ENCODE measurements at regions not wholly inside any gene's neighbourhood (a gene's known extent, or its start where the extent isn't known, plus 50 kb on each side); places are given as distances from the start of the nearest gene placed in this dataset.
"Not testable (repeated sequence)": the region's sequence is repeated elsewhere in the genome, so short reads cannot be mapped to it uniquely, and the experiment has no call there.

DNA sequence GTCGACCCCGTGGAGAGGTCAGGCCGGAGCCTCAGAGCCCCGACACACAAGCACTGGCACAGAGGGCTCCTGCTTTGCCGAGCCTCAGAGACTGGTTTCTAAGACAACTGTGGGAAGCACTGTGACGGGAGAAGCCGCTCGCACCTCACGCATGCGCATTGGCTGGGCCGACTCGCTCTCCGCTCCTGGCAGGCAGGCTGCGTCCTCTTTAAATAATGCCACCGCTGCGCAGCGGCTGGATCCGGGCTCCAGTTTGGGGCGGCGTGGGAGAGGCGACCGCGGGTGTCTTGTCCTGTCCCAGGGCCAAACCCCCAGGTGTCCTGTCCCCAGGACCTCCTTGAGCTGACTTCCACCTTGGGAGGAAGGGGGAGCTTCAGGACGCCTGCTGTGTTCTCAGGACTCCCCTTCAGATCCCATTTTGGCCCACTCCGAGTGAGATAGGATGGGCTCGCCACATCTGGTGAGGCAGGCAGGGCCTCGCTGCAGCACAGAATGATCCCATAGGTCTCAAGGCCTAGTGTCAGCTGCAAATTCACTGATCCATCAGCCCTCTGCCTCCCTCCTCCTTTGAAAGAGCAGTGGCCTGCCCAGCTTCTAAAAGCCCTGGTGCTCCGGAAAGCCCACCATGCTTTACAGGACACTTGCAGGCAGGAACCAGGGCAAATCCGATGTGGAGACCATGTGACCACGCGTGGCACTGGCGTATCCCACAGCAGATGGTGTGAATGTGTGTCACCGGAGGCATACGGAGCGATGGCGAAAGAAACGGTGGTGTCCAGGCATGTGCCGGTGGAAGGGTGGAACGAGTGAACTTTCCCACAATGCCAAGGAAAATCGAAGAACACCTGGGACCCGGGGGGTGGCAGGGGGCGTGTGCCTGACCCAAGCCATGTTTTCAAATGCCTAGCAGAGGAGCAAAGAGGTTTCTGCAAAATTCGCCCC is 169.3 kb upstream of the ZNF337 start:
- DNase-seq (ENCODE audit: low read depth, low spot score) = no peak

DNA sequence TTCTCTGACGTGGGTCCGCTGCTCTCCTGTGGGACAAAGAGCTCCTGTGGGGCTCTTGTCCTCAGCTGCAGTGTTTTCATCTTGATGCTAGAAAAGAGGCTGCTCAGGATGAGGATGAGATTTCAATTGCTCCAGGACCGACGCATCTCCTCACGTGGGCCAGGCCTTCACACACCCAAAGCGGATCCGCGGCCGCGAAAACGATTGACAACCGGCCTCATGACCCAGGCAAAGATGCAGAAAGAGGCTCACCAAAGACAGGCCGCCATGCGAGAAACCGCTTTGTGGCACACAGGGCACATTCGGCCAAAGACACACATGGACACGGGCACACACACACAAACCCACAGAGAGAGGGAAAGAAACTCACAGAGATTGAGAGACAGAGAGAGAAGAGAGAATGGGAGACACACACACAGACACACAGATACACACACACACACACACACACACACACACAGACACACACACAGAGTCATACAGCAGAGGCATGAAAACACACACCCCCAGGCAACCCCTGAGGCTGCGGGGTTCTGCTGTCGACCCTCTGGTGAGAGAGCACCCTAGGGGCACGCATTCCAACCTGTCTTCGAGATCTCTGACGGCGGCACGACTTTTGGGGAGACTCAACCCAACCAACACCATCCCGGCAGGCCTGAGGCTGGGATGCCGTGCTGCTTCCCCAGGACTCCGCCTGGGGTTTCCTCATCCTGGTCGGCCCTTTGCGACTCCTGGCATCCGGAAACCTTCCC is 168.5 kb upstream of the ZNF337 start:
- DNase-seq (ENCODE audit: low read depth, low spot score) = not testable (repeated sequence)

DNA sequence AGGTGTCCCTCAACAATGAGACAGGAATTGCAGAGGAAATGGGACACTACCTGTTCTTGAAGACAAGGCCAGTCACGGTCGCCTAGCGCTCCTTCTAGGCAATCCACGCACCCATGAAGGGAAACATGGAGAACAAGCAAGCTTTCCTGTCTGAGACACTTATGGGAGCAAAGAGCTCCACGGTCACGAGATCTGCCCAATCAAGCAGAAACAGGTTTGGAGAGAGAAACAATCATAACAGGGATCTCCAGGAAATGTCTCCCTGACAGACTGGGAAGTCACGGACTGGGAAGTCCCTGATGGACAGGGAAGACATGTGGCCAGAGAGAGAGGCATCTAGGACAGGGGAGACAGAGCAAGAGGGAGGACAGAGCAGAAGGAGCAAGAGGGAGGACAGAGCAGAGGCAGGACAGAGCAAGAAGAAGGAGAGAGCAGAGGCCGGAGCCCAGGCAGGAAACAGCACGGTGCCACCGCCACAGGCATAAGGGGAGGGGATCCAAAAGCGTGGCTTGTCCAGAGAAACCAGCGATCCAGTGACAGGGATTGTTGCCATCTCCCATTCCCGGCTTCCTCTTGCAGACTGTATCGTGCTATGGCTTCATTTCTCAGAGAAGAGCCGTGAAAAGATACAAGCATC is 167.8 kb upstream of the ZNF337 start:
- no peak for DNase-seq (ENCODE audit: low read depth, low spot score)

DNA sequence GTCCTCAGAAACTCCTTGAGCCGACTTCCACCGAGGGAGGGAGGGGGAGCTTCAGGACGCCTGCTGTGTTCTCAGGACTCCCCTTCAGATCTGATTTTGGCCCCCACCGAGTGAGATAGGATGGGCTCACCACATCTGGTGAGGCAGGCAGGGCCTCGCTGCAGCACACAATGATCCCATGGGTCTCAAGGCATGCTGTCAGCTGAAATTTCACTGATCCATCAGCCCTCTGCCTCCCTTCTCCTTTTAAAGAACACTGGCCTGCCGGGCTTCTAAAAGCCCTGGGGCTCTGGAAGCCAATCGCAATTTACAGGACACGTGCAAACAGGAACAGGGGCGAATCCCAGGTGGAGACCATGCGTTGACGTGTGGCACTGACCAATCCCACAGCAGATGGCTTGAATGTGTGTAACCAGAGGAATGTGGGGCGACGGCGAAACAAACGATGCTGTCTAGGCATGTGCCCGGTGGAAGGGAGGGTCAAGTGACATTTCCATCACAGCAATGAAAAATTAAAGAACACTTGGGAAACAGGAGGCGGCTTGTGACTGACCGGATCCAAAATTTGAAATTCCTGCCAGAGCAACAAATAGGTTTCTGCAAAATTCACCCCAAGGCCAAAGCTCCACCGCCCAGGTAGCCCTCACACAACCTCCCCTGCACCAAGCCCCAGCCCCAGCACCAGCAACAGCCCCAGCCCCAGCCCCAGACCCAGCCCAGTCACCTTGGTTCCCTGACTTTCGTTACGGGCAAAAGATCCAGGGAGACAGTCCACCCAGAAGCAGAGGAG is 167.1 kb upstream of the ZNF337 start:
- DNase-seq (ENCODE audit: low read depth, low spot score) = no peak

DNA sequence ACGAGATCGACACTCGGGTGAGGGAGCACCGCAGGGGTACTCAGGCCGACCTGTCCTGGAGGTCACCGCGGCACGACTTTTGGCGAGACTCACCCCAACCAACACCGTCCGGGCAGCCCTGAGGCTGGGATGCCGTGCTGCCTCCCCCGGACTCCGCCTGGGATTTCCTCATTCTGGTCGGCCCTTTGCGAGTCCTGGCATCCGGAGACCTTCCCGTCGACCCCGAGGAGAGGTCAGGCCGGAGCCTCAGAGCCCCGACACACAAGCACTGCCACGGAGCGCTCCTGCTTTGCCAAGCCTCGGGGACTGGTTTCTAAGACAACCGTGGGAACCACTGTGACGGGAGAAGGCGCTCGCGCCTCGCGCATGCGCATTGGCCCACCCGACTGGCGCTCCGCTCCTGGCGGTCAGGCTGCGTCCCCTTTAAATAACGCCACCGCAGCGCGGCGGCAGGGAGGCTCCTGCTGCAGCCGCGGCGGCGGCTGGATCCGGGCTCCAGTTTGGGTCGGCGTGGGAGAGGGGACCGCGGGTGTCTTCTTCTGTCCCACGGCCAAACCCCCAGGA is 166.4 kb upstream of the ZNF337 start:
- DNase-seq (ENCODE audit: low read depth, low spot score) = not testable (repeated sequence)

DNA sequence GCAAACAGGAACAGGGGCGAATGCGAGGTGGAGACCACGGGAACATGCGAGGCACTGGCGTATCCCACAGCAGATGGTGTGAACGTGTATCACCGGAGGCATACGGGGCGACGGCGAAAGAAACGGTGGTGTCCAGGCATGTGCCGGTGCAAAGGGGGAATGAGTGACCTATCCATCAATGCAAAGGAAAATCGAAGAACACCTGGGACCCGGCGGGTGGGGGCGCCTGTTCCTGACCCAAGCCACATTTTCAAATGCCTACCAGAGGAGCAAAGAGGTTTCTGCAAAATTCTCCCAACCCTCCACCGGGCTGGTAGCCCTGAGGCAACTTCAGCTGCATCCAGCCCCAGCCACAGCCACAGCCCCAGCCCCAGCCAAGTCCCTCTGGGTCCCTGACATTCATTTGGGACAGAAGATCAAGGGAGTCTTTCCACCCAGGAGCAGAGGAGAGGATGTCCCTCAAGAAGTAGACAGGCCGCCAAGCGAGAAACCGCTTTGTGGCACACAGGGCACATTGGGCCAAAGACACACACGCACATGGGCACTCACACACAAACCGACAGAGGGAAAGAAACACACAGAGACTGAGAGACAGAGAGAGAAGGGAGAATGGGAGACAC is 164.0 kb upstream of the ZNF337 start:
- no peak for DNase-seq (ENCODE audit: low read depth, low spot score)

DNA sequence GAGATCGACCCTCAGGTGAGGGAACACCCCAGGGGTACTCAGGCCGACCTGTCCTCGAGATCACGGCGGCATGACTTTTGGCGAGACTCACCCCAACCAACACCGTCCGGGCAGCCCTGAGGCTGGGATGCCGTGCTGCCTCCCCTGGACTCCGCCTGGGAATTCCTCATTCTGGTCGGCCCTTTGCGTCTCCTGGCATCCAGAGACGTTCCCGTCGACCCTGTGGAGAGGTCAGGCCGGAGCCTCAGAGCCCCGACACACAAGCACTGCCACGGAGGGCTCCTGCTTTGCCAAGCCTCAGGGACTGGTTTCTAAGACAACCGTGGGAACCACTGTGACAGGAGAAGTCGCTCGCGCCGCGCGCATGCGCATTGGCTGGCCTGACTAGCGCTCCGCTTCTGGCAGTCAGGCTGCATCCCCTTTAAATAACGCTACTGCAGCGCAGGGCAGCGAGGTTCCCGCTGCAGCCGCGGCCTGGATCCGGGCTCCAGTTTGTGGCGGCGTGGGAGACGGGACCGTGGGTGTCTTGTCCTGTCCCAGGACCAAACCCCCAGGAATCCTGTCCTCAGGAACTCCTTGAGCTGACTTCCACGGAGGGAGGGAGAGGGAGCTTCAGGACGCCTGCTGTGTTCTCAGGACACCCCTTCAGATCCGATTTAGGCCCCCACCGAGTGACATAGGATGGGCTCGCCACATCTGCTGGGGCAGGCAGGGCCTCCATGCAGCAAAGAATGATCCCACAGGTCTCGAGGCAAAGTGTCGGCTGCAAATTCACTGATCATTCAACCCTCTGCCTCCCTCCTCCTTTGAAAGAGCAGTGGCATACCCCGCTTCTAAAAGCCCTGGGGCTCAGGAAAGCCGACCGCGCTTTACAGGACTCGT is 163.2 kb upstream of the ZNF337 start:
- no peak for DNase-seq (ENCODE audit: low read depth, low spot score)

DNA sequence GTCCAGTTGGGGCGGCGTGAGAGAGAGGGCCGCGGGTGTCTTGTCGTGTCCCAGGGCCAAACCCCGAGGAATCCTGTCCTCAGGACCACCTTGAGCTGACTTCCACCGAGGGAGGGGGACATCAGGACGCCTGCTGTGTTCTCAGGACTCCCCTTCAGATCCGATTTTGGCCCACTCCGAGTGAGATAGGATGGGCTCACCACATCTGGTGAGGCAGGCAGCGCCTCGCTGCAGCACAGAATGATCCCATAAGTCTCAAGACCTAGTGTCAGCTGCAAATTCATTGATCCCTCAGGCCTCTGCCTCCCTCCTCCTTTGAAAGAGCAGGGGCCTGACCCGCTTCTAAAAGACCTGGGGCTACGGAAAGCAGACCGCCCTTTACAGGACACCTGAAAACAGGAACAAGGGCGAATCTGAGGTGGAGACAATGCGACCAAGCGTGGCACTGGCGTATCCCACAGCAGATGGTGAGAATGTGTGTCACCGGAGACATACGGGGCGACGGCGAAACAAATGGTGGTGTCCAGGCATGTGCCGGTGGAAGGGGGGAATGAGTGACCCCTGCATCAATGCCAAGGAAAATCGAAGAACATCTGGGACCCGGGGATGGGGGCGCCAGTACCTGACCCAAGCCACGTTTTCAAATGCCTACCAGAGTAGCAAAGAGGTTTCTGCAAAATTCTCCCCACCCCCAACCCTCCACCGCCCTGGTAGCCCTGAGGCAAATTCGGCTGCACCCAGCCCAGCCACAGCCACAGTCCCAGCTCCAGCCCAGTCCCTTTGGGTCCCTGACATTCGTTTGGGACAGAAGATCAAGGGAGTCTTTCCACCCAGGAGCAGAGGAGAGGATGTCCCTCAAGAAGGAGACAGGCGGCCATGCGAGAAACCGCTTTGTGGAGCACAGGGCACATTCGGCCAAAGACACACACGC is 162.1 kb upstream of the ZNF337 start:
- DNase-seq (ENCODE audit: low read depth, low spot score) = no peak

DNA sequence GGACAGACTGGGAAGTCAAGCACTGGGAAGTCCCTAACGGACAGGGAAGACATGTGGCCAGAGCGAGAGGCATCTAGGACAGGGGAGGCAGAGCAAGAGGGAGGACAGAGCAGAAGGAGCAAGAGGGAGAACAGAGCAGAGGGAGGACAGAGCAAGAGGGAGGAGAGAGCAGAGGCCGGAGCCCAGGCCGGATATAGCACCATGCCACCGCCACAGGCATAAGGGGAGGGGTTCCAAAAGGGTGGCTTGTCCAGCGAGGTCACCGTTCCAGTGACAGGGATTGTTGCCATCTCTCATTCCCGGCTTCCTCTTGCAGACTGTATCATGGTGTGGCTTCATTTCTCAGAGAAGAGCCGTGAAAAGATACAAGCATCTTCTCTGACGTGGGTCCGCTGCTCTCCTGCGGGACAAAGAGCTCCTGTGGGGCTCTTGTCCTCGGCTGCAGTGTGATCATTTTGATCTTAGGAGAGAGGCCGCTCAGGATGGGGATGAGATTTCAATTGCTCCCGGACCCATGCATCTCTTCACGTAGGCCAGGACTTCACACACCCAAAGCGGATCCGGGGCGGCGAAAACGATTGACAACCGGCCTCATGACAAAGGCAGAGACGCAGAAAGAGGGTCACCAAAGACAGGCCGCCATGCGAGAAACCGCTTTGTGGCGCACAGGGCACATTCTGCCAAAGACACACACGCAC is 160.6 kb upstream of the ZNF337 start:
- DNase-seq (ENCODE audit: low read depth, low spot score) = not testable (repeated sequence)

DNA sequence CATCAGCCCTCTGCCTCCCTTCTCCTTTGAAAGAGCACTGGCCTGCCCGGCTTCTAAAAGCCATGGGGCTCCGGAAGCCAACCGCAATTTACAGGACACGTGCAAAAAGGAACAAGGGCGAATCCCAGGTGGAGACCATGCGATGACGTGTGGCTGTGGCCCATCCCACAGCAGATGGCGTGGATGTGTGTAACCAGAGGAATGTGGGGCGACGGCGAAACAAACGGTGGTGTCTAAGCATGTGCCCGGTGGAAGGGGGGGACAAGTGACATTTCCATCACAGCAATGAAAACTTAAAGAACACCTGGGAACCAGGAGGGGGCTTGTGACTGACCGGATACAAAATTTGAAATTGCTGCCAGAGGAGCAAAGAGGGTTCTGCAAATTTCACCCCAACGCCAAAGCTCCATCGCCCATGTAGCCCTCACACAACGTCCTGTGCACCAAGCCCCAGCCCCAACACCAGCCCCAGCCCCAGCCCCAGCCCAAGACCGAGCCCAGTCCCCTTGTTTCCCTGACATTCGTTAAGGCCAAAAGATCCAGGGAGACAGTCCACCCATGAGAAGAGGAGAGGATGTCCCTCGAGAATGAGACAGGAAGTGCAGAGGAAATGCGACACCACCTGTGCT is 159.7 kb upstream of the ZNF337 start:
- DNase-seq (ENCODE audit: low read depth, low spot score) = no peak

DNA sequence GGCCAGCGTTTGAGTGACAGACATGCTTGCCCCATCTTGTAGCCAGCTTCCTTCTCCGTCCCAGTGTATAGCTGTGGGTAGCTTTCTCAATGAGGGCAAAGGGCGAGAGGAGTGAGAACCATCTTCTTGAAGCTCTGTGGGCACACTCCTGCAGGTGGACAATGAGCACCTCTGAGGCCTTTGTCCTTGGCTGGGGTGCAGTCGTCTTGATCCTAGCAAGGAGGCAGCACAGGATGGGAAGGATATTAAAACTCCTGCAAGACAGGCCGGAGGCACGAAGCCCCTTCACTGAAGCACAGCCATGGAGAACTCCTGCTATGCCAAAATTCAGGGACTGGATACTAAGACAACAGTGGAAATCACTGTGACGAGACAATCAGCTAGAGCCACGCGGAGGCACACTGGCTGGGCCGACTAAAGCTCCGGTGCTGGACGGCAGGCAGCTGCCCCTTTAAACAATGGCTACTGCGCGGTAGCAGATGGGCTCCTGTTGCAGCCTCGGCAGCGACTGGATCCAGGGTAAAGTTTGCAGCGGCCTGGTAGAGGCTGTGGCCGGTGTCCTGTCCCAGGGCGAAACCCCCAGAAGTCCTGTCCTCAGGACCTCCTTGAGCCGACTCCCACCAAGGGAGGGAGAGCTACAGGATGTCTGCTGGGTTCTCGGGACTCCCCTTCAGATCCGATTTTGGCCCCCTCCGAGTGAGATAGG is 159.0 kb upstream of the ZNF337 start:
- DNase-seq (ENCODE audit: low read depth, low spot score) = not testable (repeated sequence)

DNA sequence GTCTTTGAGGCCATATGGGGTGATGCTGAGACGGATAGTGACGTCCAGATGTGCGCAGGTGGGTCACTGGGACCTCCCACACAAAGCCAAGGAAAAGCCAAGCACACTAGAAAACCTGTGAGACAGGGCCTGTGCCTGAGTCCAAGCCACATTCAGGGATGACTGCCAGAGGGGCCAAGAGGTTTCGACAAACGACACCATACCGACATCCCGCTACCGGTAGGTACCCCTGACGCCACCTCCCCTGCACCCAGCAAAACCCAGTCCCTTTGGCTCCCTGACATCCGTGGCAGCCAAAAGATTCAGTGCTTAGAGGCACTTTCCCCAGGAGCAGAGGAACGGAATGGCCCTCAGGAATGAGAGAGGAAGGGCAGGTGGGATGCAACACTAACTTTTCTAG is 158.0 kb upstream of the ZNF337 start:
- not testable (repeated sequence) for DNase-seq (ENCODE audit: low read depth, low spot score)

DNA sequence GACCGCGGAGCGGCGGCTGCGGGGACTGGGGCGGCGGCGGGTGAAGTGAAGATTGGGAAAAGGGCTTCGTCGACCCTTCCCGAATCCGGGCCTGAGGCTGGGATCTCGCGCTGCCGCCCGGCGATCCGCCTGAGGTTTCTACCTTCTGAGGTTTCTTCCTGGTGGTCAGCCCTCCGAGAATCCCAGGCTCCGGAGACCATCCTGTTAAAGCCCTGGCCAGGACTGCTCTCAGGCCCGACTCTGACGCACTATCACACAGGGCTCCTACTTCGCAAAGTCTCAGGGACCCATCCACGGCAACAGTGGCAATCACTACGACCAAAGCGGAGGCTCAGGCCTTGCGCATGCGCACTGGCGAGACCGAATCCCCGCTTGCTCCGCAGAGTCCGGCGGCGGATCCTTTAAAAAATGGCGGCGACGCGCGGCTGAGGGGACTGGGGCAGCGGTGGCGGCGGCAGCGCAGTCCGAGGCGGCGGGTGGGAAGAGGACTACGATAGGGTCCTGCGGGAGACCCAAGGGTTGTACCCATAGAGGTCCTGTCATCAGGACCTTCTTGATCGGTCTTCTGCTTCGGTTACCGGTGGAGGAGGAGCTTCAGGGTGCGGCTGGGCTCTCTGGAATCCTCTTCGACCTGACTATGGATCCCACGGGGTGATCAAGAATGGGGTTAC is 157.2 kb upstream of the ZNF337 start:
- not testable (repeated sequence) for DNase-seq (ENCODE audit: low read depth, low spot score)

DNA sequence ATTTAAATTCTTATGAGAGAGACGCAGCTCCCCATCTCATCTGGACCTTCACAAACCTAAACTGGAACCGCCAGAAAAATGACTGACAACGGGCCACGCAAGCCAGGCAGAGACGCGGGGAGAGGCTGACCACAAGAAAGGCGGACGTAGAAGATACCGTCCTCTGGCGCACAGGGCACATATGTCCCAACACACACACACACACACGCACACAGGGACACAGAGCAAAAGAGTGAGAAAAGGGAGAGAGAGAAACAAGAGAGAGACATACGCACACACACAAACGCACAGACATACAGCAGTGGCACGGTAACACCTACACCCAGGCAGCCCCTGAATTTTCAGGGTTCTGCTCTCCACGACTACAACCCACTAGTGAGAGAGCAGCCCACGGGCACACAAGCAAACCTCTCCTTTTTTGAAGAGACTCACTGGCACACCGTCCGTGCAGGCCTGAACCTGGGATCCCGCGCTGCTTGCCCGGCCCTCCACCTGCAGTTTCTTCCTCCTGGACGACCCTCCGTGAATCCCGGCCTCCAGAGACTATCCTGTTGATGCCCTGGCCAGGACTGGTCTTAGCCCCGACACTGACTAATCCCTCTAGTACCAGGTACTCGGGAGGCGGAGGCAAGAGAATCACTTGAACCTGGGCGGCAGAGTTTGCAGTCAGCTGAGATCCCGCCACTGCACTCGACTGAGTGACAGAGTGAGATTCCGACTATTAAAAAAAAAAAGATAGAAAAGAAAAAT is 156.5 kb upstream of the ZNF337 start:
- DNase-seq (ENCODE audit: low read depth, low spot score) = not testable (repeated sequence)

DNA sequence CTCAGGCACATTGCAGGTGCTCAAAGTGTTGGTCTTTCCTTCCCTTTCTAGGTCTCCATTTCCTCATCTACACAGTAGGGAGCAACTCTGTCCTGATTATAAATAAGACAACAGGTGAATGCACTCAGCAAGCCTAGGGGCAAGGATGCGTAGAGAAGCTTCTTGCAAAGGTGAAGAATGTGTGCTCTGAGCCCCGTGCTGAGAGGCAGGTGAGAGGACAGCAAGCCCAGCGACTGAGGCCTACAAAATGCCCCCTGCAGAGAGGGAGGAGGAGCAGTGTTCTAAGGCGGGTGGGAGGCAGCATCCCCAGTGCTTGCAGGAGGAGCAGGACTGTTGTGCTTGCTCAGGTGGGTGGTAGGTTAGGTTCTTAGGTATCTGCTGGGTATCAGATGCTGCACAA is 153.5 kb upstream of the ZNF337 start:
- DNase-seq (ENCODE audit: low read depth, low spot score) = not testable (repeated sequence)

DNA sequence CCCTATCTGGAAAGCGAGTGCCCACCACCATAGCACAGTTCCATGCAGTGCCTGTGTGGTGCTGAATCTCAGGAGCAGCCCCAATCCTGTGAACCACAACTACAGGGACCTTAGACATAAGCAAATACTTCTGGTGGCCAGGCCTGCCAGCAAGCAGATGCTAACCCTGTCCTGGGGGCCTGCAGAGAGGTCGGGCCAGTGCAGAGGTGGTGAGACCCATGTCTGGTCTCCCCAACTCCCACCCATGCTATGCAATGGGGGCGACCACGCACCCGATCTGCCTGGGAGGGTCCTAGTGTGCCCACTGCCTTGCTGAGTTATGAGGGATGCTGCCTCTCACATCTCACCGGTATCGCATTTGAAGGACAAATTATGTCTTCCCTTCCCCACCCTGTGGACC is 151.6 kb upstream of the ZNF337 start:
- DNase-seq (ENCODE audit: low read depth, low spot score) = no peak

Data from brain pericyte (primary cell).